GM12875 (cell line): ENCODE measurements at regions not wholly inside any gene's neighbourhood (a gene's known extent, or its start where the extent isn't known, plus 50 kb on each side); places are given as distances from the start of the nearest gene placed in this dataset.
"Not testable (repeated sequence)": the region's sequence is repeated elsewhere in the genome, so short reads cannot be mapped to it uniquely, and the experiment has no call there.

Source experiments
- H3K4me3 ChIP-seq: one replicate; pipeline ENCODE4 v1.5.1; 2011; ENCODE audit warnings: low read depth, low read length, control low read depth
- TF ChIP-seq, protein P1 (sequence below): IDR thresholded peaks from 2 replicates; pipeline ENCODE4 v1.5.1; 2011; ENCODE audit warnings: low read depth, mild to moderate bottlenecking, control low read depth, inconsistent platforms, low read length, moderate library complexity, borderline replicate concordance; ENCODE audit not compliant: insufficient read depth

DNA sequence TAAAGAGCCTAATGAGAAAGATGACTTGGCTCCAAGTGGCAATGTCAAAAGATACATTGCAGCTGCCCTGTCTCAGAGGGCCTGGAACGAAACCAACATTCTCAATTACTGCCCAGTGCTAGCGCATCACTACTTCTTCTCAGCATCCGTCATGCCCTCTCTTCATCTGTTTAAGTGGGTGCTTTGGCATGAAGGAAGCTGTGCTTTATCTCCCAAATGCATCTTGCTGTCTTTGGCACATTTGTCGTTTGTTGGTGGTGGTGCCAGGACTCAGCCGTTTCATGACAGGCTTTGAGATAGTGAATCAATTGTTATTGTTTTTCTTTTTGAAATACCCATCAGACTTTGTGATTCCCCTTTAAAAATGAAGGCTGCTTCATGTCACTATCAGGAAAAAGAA lies 710.8 kb downstream of the PRIM2 start:
- H3K4me3 ChIP-seq = not testable (repeated sequence)

DNA sequence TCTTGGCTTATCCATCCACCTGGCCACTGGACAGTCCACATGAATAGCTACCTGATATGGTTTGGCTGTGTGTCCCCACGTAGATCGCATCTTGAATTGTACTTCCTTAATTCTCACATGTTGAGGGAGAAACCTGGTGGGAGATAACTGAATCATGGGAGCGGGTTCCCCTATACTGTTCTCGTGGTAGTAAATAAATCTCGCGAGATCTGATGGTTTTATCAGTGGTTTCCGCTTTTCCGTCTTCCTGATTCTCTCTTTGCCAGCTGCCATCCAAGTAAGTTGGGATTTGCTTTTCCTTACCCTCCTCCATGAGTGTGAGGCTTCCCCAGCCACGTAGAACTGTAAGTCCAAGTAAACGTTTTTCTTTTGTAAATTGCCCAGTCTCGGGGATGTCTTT lies 720.8 kb downstream of the PRIM2 start:
- H3K4me3 ChIP-seq = not testable (repeated sequence)

DNA sequence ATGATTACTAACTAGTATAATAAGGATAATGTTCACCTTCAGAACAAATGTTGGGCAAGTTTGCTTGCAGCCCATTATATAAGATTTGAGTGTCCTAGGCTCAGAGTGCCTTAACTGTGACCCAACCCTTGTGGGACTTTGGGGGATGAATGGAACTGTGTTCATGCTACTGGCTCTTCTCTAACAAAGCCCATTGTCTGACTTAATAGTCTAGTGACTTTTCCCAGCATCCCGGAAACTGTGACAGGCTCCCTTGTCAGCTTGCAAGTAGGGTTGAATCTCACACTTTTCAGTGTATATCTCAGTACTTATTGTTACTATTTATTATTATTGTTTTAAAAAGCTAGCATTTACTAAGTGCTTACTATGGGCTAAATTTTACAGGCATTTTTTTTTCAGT lies 729.2 kb downstream of the PRIM2 start:
- not testable (repeated sequence) for H3K4me3 ChIP-seq

DNA sequence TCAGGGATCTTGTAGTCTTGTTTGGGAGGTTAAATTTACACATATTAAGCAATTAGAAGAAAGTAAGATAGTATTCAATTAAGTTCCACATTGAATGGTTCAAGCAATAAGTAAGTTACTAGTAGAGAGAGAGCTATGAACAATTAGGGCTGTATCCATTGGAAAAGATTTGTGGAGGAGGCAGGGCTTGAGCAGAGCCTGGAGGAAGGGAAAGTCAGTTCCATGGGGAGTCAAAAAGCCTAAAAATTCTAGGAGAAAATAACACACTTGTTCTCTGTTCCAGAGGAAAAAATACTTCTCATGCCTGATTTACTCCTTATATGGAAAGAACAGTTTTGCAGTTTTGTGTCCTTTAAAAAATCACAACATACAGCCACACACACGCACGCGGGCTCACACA lies 730.0 kb downstream of the PRIM2 start:
- not testable (repeated sequence) for H3K4me3 ChIP-seq

DNA sequence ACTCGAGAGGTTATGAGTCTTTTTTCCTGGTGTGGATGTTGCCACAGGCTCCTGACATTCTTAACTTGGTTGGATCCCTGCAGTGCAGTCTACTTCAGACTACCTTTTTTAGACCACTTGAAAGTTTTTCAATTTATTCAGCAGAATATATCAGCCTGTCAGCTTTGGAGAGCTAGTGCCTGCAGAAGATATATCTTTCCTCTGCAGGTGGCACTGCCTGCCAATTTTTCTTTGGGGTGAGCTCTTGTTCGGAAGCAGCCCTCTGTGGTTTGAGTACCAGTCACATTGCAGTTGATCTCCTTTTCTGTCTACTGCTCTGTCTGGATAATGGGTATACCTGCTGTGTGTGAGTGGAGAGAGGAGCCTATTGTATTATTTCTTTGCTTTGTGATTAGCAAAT lies 730.4 kb downstream of the PRIM2 start:
- H3K4me3 ChIP-seq = not testable (repeated sequence)

- H3K4me3 ChIP-seq = not testable (repeated sequence)
Observed at GRCh38 chr6:58055465-58056176, 738.2 kb downstream of the PRIM2 start.

DNA sequence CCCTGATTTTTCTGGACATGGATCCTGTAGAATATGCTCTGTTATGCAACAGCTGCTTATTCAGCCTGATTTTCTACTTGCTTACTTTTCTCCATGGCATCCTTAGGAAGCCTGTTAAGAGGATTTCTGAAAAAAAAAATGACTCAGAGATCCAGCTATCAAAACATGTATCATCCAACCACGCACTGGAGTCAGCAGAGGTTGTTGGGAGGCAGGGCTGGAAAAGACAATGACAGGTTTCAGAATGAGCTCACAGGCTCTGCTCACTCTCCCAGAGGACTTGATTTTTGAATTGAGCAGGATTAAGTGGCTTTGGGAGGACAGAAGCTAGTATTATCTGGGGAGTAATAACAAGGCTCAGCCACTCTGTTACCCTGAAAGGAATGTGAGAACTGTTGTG lies 742.3 kb downstream of the PRIM2 start:
- H3K4me3 ChIP-seq = not testable (repeated sequence)

DNA sequence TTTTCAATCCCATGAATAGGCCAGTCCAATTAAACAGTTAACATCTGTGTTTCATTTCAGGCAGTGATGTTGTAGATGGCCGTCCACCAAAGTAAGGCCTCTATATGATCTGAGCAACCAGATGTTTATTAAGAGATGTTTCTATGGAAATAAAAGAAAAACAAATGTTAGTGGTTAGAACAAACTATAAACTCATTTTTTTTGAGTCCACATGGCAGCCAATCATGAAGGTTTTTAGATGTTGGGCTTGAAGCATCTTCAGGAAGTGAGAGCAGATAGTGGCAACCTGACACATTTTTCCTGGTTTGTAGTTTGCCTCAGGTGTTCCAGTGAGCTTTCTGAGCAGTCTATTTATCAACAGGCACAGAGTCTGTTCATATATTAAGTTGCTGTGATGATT lies 746.1 kb downstream of the PRIM2 start:
- not testable (repeated sequence) for H3K4me3 ChIP-seq

GRCh38 chr6:58067867-58068548 lies 750.6 kb downstream of the PRIM2 start:
- not testable (repeated sequence) for H3K4me3 ChIP-seq

- no peak overlapping the region for H3K4me3 ChIP-seq
- TF ChIP-seq, protein P1, sequence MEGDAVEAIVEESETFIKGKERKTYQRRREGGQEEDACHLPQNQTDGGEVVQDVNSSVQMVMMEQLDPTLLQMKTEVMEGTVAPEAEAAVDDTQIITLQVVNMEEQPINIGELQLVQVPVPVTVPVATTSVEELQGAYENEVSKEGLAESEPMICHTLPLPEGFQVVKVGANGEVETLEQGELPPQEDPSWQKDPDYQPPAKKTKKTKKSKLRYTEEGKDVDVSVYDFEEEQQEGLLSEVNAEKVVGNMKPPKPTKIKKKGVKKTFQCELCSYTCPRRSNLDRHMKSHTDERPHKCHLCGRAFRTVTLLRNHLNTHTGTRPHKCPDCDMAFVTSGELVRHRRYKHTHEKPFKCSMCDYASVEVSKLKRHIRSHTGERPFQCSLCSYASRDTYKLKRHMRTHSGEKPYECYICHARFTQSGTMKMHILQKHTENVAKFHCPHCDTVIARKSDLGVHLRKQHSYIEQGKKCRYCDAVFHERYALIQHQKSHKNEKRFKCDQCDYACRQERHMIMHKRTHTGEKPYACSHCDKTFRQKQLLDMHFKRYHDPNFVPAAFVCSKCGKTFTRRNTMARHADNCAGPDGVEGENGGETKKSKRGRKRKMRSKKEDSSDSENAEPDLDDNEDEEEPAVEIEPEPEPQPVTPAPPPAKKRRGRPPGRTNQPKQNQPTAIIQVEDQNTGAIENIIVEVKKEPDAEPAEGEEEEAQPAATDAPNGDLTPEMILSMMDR = no peak
Observed at GRCh38 chr6:58073263-58073662, 755.8 kb downstream of the PRIM2 start.

DNA sequence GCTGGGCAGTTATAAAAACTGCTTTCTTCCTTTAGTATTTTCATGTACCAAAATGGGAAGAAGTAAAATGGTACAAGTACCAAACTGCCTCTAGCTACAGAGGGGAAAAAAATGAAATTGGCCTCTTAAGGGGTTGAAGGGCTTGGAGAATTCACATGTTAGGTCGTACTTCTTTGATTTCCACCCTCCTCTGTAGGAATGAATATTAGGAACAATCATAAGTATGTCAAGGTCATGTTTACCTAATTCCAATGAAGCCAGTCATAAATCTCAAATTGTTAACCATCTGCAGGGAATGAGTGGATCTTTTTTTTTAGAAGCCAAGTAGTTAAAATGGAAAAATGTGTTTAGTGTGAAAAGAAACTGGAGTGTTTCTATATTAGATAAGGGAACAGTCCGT lies 772.6 kb downstream of the PRIM2 start:
- not testable (repeated sequence) for H3K4me3 ChIP-seq

DNA sequence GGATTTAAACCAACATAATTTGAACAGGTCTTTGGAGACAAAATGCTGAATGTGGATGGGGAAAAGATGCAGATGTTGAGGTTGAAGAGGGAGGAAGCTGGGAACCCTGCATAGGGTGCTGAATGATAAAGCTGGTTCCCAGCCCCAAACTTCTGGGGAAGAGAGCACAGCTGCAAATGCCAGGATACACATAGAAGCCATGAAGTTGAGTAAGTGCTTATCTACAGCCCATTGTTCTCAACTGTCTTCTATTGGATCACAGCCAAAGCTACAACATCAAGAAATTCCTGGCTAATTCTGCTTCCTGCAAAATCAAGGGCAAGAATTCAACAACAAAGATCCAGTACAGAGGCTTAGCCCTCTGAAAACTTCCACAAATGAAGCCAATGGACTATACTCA lies 779.8 kb downstream of the PRIM2 start:
- not testable (repeated sequence) for H3K4me3 ChIP-seq

- TF ChIP-seq, protein P1 = no peak
- no peak overlapping the region for H3K4me3 ChIP-seq
Observed at GRCh38 chr6:58113960-58114359, 796.5 kb downstream of the PRIM2 start.

DNA sequence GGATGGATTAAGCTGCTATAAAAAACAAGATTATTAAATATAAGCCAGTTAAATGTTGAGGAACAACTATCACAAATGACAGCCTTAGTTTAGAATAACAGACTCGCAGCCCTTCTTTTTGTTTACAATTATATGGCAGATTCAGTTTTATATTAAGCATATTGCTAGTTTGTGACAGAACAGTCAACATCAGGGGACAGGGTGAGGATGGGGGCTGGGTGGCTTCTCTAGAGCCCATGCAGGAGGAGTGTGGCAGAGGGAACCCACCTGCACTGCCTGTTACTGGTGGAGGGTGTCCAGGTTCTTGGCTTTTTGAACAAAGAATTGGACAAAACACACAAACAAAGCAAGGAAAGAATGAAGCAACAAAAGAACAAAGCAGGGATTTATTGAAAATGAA lies 799.7 kb downstream of the PRIM2 start:
- not testable (repeated sequence) for H3K4me3 ChIP-seq

DNA sequence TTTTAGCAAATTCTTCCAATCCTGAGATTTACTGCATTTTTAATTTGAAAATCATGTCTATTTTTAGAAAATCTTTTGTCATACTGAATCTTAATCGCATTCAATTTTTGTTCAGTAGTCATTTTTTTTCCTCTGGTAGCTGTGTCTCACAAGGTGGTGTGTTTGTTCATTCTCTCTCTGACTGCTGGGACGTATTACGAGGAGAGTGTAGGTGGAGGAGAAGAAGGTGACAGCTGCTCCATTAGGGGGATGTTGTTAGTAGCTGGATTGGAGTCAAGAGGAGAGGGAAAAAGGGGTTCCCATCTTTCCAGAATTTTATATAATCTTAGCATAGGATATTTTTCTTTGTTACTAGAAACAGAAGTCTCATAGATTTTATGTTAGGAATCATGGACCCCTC lies 804.2 kb downstream of the PRIM2 start:
- H3K4me3 ChIP-seq = not testable (repeated sequence)

GRCh38 chr6:58123770-58124169 lies 806.3 kb downstream of the PRIM2 start:
- not testable (repeated sequence) for H3K4me3 ChIP-seq

DNA sequence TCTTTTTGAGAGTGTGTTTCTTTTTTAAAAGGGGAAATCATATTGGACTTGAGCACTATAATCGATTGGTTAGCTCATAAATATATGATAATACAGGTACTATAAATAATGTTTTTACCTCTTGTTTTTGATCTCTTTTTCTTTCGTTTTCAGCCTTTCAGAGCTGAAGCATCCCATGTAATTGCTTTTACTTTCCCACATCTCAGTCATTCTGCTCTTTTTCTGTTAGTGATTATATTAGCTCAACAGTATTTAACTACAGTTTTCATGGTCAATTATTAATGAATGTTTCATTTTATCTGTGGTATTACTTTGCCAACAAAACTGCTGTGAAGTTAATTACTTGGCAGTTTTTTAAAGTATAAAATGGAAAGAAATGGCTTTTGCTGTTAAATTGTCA lies 811.1 kb downstream of the PRIM2 start:
- H3K4me3 ChIP-seq = not testable (repeated sequence)

DNA sequence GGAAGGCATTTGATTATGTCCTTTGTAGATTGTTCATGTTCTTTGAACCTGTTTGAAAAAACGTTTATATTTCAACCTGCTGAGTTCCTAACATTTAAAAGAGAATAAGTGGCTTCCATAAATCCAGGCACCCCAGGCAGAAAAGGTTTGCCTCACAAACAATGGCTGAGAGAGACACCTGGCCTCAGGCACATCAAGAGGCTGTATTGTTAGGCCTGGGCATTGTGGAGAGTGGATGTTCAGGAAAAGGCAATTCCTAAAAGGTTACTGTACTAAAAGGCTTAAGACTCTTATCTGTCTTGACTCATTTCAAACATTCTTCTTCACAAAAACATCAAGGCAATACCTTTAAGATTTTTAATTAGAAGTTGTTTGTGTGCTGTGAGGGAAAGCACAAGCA lies 811.7 kb downstream of the PRIM2 start:
- H3K4me3 ChIP-seq = not testable (repeated sequence)

- H3K4me3 ChIP-seq = not testable (repeated sequence)
Observed at GRCh38 chr6:58139746-58140145, 822.3 kb downstream of the PRIM2 start.
